IgD-negative memory B cell (primary cell): ENCODE measurements at regions not wholly inside any gene's neighbourhood (a gene's known extent, or its start where the extent isn't known, plus 50 kb on each side); places are given as distances from the start of the nearest gene placed in this dataset.
A peak's percentile ranks its signal among the peaks of the same experiment; 100 is the strongest.

Experiments
- H3K27ac Mint-ChIP-seq, 3 donors: one replicate each; pipeline ENCODE4 v1.8.0; 2020 to 2022; ENCODE audit warnings: mild to moderate bottlenecking in 3 of 3, mixed read lengths in 3 of 3, moderate library complexity in 1 of 3
- H3K27me3 Mint-ChIP-seq: one replicate; pipeline ENCODE4 v1.8.0; 2021; ENCODE audit warnings: mixed read lengths
- H3K36me3 Mint-ChIP-seq: one replicate; pipeline ENCODE4 v1.8.0; 2020; ENCODE audit warnings: mild to moderate bottlenecking, mixed read lengths
- H3K4me1 Mint-ChIP-seq, 3 donors: one replicate each; pipeline ENCODE4 v1.8.0; 2020 to 2022; ENCODE audit warnings: mixed read lengths in 3 of 3, mild to moderate bottlenecking in 1 of 3
- H3K4me3 Mint-ChIP-seq, 4 donors: one replicate each; pipeline ENCODE4 v1.8.0; 2020 to 2022; ENCODE audit warnings: mild to moderate bottlenecking in 4 of 4, mixed read lengths in 4 of 4, moderate library complexity in 3 of 4
- H3K9me3 Mint-ChIP-seq, 3 donors: one replicate each; pipeline ENCODE4 v1.8.0; 2020 to 2021; ENCODE audit warnings: mixed read lengths in 3 of 3, mild to moderate bottlenecking in 1 of 3

- Mint-ChIP-seq H3K4me1 (no peaks in the 10 kb centered on the region), H3K27ac (no peak overlapping the region), H3K36me3 (no peaks in the 10 kb centered on the region), H3K27me3 (no peaks in the 10 kb centered on the region), H3K9me3 (peaks cover 0 to 6% (median 1%) of the 10 kb centered on the region in 3 donors), H3K4me3 (no peak overlapping the region)
These were observed 755.8 kb upstream of the FBXO33 start for GRCh38 chr14:40188006-40188405.

GRCh38 chr14:40164083-40164482 is 731.9 kb upstream of the FBXO33 start:
- peaks cover 5 to 28% (median 6%) of the 10 kb centered on the region in 3 donors for H3K9me3 Mint-ChIP-seq
- no peaks in the 10 kb centered on the region for H3K4me1 Mint-ChIP-seq
- H3K36me3 Mint-ChIP-seq = no peaks in the 10 kb centered on the region
- H3K27me3 Mint-ChIP-seq = no peaks in the 10 kb centered on the region
- no peak overlapping the region for H3K4me3 Mint-ChIP-seq
- no peak overlapping the region for H3K27ac Mint-ChIP-seq

GRCh38 chr14:40139657-40140056 is 707.4 kb upstream of the FBXO33 start:
- Mint-ChIP-seq H3K27ac (no peak overlapping the region), H3K4me1 (no peaks in the 10 kb centered on the region), H3K9me3 (peaks cover 3 to 9% (median 3%) of the 10 kb centered on the region in 3 donors), H3K4me3 (no peak overlapping the region), H3K27me3 (no peaks in the 10 kb centered on the region), H3K36me3 (no peaks in the 10 kb centered on the region)

- Mint-ChIP-seq H3K36me3 (no peaks in the 10 kb centered on the region), H3K4me1 (no peaks in the 10 kb centered on the region), H3K4me3 (no peak overlapping the region), H3K9me3 (peaks cover 1 to 24% (median 3%) of the 10 kb centered on the region in 3 donors), H3K27ac (no peak overlapping the region), H3K27me3 (no peaks in the 10 kb centered on the region)
These were observed 701.2 kb upstream of the FBXO33 start for GRCh38 chr14:40133463-40133862.

GRCh38 chr14:40129159-40129558 is 696.9 kb upstream of the FBXO33 start:
- H3K36me3 Mint-ChIP-seq = peaks cover 1% of the 10 kb centered on the region

GRCh38 chr14:40123816-40124215 is 691.6 kb upstream of the FBXO33 start:
- H3K4me1 Mint-ChIP-seq = no peaks in the 10 kb centered on the region
- H3K4me3 Mint-ChIP-seq = no peak overlapping the region
- no peak overlapping the region for H3K27ac Mint-ChIP-seq
- no peaks in the 10 kb centered on the region for H3K27me3 Mint-ChIP-seq
- H3K36me3 Mint-ChIP-seq = peaks cover 1% of the 10 kb centered on the region
- H3K9me3 Mint-ChIP-seq = peaks cover 0 to 2% (median 0%) of the 10 kb centered on the region in 3 donors

More at GRCh38 chr14:40129159-40129558, 696.9 kb upstream of the FBXO33 start:
- peaks cover 0 to 15% (median 1%) of the 10 kb centered on the region in 3 donors for H3K9me3 Mint-ChIP-seq
- H3K4me1 Mint-ChIP-seq = no peaks in the 10 kb centered on the region
- no peaks in the 10 kb centered on the region for H3K27me3 Mint-ChIP-seq
- H3K27ac Mint-ChIP-seq = no peak overlapping the region
- H3K4me3 Mint-ChIP-seq = no peak overlapping the region

GRCh38 chr14:40122968-40123648 is 690.9 kb upstream of the FBXO33 start:
- H3K4me1 Mint-ChIP-seq = no peaks in the 10 kb centered on the region
- H3K27ac Mint-ChIP-seq = no peak overlapping the region
- no peaks in the 10 kb centered on the region for H3K27me3 Mint-ChIP-seq
- H3K9me3 Mint-ChIP-seq = peaks cover 0 to 2% (median 0%) of the 10 kb centered on the region in 3 donors
- H3K4me3 Mint-ChIP-seq = peak overlapping the region in 1 of 4 donors; percentile 54
- peaks cover 1% of the 10 kb centered on the region for H3K36me3 Mint-ChIP-seq

GRCh38 chr14:40119765-40120164 is 687.5 kb upstream of the FBXO33 start:
- peaks cover 2 to 5% (median 2%) of the 10 kb centered on the region in 3 donors for H3K9me3 Mint-ChIP-seq
- no peak overlapping the region for H3K27ac Mint-ChIP-seq

GRCh38 chr14:40119321-40119720 is 687.1 kb upstream of the FBXO33 start:
- H3K36me3 Mint-ChIP-seq = no peaks in the 10 kb centered on the region
- H3K27ac Mint-ChIP-seq = no peak overlapping the region
- H3K4me1 Mint-ChIP-seq = no peaks in the 10 kb centered on the region
- H3K4me3 Mint-ChIP-seq = no peak overlapping the region
- H3K9me3 Mint-ChIP-seq = peaks cover 2 to 5% (median 2%) of the 10 kb centered on the region in 3 donors
- no peaks in the 10 kb centered on the region for H3K27me3 Mint-ChIP-seq

More at GRCh38 chr14:40119765-40120164, 687.5 kb upstream of the FBXO33 start:
- Mint-ChIP-seq H3K4me1 (no peaks in the 10 kb centered on the region), H3K4me3 (no peak overlapping the region), H3K36me3 (no peaks in the 10 kb centered on the region), H3K27me3 (no peaks in the 10 kb centered on the region)

- H3K36me3 Mint-ChIP-seq = no peaks in the 10 kb centered on the region
- H3K27ac Mint-ChIP-seq = no peak overlapping the region
These were observed 683.4 kb upstream of the FBXO33 start for GRCh38 chr14:40115583-40115982.

GRCh38 chr14:40113671-40114070 is 681.4 kb upstream of the FBXO33 start:
- Mint-ChIP-seq H3K36me3 (no peaks in the 10 kb centered on the region), H3K27me3 (no peaks in the 10 kb centered on the region), H3K4me1 (no peaks in the 10 kb centered on the region), H3K27ac (no peak overlapping the region), H3K9me3 (peaks cover 4 to 5% (median 4%) of the 10 kb centered on the region in 3 donors), H3K4me3 (no peak overlapping the region)

More at GRCh38 chr14:40115583-40115982, 683.4 kb upstream of the FBXO33 start:
- no peak overlapping the region for H3K4me3 Mint-ChIP-seq
- peaks cover 4 to 5% (median 4%) of the 10 kb centered on the region in 3 donors for H3K9me3 Mint-ChIP-seq
- H3K4me1 Mint-ChIP-seq = no peaks in the 10 kb centered on the region
- H3K27me3 Mint-ChIP-seq = no peaks in the 10 kb centered on the region

- Mint-ChIP-seq H3K4me3 (no peak overlapping the region), H3K4me1 (no peaks in the 10 kb centered on the region), H3K27ac (no peak overlapping the region), H3K36me3 (no peaks in the 10 kb centered on the region), H3K27me3 (no peaks in the 10 kb centered on the region), H3K9me3 (peaks cover 0 to 7% (median 0%) of the 10 kb centered on the region in 3 donors)
These were observed 668.4 kb upstream of the FBXO33 start for GRCh38 chr14:40100544-40101196.

- no peaks in the 10 kb centered on the region for H3K36me3 Mint-ChIP-seq
- H3K9me3 Mint-ChIP-seq = peaks cover 0 to 3% (median 0%) of the 10 kb centered on the region in 3 donors
- no peak overlapping the region for H3K4me3 Mint-ChIP-seq
- H3K27me3 Mint-ChIP-seq = no peaks in the 10 kb centered on the region
- no peak overlapping the region for H3K27ac Mint-ChIP-seq
- no peaks in the 10 kb centered on the region for H3K4me1 Mint-ChIP-seq
These were observed 667.1 kb upstream of the FBXO33 start for GRCh38 chr14:40099316-40099715.

GRCh38 chr14:40098468-40098867 is 666.2 kb upstream of the FBXO33 start:
- H3K27ac Mint-ChIP-seq = no peak overlapping the region
- H3K4me1 Mint-ChIP-seq = no peaks in the 10 kb centered on the region
- no peaks in the 10 kb centered on the region for H3K27me3 Mint-ChIP-seq
- no peaks in the 10 kb centered on the region for H3K36me3 Mint-ChIP-seq
- no peak overlapping the region for H3K4me3 Mint-ChIP-seq
- H3K9me3 Mint-ChIP-seq = peaks cover 0 to 3% (median 0%) of the 10 kb centered on the region in 3 donors

- Mint-ChIP-seq H3K9me3 (peaks cover 0 to 2% (median 0%) of the 10 kb centered on the region in 3 donors), H3K4me3 (no peak overlapping the region), H3K4me1 (no peaks in the 10 kb centered on the region), H3K27me3 (no peaks in the 10 kb centered on the region), H3K27ac (no peak overlapping the region), H3K36me3 (no peaks in the 10 kb centered on the region)
These were observed 664.7 kb upstream of the FBXO33 start for GRCh38 chr14:40096968-40097367.

- Mint-ChIP-seq H3K27ac (no peak overlapping the region), H3K36me3 (no peaks in the 10 kb centered on the region), H3K4me1 (no peaks in the 10 kb centered on the region), H3K4me3 (no peak overlapping the region), H3K27me3 (no peaks in the 10 kb centered on the region), H3K9me3 (no peaks in the 10 kb centered on the region)
These were observed 661.6 kb upstream of the FBXO33 start for GRCh38 chr14:40093800-40094199.
